IPS DF 19.7 (cell line): ENCODE measurements at regions not wholly inside any gene's neighbourhood (a gene's known extent, or its start where the extent isn't known, plus 50 kb on each side); places are given as distances from the start of the nearest gene placed in this dataset.

Experiments used
- DNase-seq: peaks from one replicate; pipeline ENCODE4 v3.0.0-alpha.2; 2013; ENCODE audit warnings: low read depth, low spot score

DNA sequence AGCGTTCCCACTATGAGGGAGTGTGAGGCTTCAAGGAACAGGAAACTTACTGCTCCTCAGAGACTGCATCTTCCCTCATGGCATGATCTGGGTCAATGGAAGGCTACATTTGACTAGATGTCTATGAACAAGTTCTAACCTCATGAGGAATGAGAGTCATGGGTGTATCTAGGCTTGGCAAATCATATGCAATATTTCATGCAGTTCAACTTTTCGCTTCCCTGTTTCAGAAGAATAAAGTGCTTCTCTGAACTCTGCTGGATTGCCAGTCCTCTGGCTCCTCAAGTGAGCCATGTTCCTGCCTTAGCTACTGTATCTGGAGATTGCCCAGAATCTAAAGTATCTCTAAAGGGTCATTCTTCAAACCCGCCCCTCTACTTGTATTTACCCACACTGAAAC is 54.3 kb upstream of the SEMA3A start:
- DNase-seq = no peak

- DNase-seq = no peak
Measured at GRCh38 chr7:84248267-84248666, 53.7 kb upstream of the SEMA3A start.

- DNase-seq = no peak
Measured at GRCh38 chr7:84247591-84247990, 53.0 kb upstream of the SEMA3A start.

- DNase-seq = no peak
Measured at GRCh38 chr7:84245835-84246234, 51.2 kb upstream of the SEMA3A start.
